ENCODE measurements at regions not wholly inside any gene's neighbourhood (a gene's known extent, or its start where the extent isn't known, plus 50 kb on each side); places are given as distances from the start of the nearest gene placed in this dataset.

GRCh38 chr7:119936836-119937235, 336.1 kb upstream of the KCND2 start:
- Histone ChIP-seq H3K4me3 (no peak overlapping the region), H3K9me3 (no peaks in the 10 kb centered on the region), H3K4me1 (no peaks in the 10 kb centered on the region), H3K27ac (no peak overlapping the region), H3K27me3 (no peaks in the 10 kb centered on the region), H3K36me3 (no peaks in the 10 kb centered on the region)
- intact Hi-C loops (cut with DNase I): loop anchor here in 1 of 2 donors (10.0 kb wide), 1 partner anchor 338 kb away; the partner anchor contains the start of gene KCND2
- no peak for ATAC-seq
- DNase-seq: no peak
- TF ChIP-seq CTCF (IDR thresholded peaks at IDR 0.05): no peak

- Histone ChIP-seq H3K4me3 (no peak overlapping the region), H3K9me3 (no peaks in the 10 kb centered on the region), H3K27me3 (no peaks in the 10 kb centered on the region), H3K36me3 (no peaks in the 10 kb centered on the region), H3K4me1 (no peaks in the 10 kb centered on the region), H3K27ac (no peak overlapping the region)
- ATAC-seq (no peak), DNase-seq (no peak)
- no peak for TF ChIP-seq CTCF (IDR thresholded peaks at IDR 0.05)
- intact Hi-C loops (cut with DNase I): loop anchor here in 1 of 2 donors (10.0 kb wide), 1 partner anchor 337 kb away; the partner anchor contains the start of gene KCND2
Observed at GRCh38 chr7:119937745-119938144, 335.2 kb upstream of the KCND2 start.

GRCh38 chr7:119943942-119944600, 328.9 kb upstream of the KCND2 start:
- ATAC-seq (no peak), DNase-seq (no peak)
- H3K9me3 ChIP-seq: no peaks in the 10 kb centered on the region
- intact Hi-C loops (cut with DNase I): no loop called here
- H3K27ac ChIP-seq: no peak overlapping the region
- H3K4me3 ChIP-seq: no peak overlapping the region
- H3K36me3 ChIP-seq: no peaks in the 10 kb centered on the region
- H3K4me1 ChIP-seq: no peaks in the 10 kb centered on the region
- no peaks in the 10 kb centered on the region for H3K27me3 ChIP-seq
- TF ChIP-seq CTCF (IDR thresholded peaks at IDR 0.05): no peak

- no peaks in the 10 kb centered on the region for H3K9me3 ChIP-seq
- H3K27me3 ChIP-seq: no peaks in the 10 kb centered on the region
- no peaks in the 10 kb centered on the region for H3K4me1 ChIP-seq
- TF ChIP-seq CTCF (IDR thresholded peaks at IDR 0.05): no peak
- H3K27ac ChIP-seq: no peak overlapping the region
- intact Hi-C loops (cut with DNase I): no loop called here
- ATAC-seq: no peak
- no peak overlapping the region for H3K4me3 ChIP-seq
- no peak for DNase-seq
- H3K36me3 ChIP-seq: no peaks in the 10 kb centered on the region
Observed at GRCh38 chr7:119944601-119944972, 328.4 kb upstream of the KCND2 start.

- no peak for ATAC-seq
Observed at GRCh38 chr7:119945822-119946221, 327.2 kb upstream of the KCND2 start.

More at GRCh38 chr7:119945822-119946221, 327.2 kb upstream of the KCND2 start:
- Histone ChIP-seq H3K9me3 (peaks cover 0 to 4% of the 10 kb centered on the region in 2 donors), H3K27me3 (no peaks in the 10 kb centered on the region), H3K4me1 (no peaks in the 10 kb centered on the region), H3K27ac (no peak overlapping the region), H3K36me3 (no peaks in the 10 kb centered on the region), H3K4me3 (no peak overlapping the region)
- DNase-seq: no peak
- no peak for TF ChIP-seq CTCF (IDR thresholded peaks at IDR 0.05)
- intact Hi-C loops (cut with DNase I): no loop called here
